Prostate gland (tissue), 2 donors: ENCODE measurements at regions not wholly inside any gene's neighbourhood (a gene's known extent, or its start where the extent isn't known, plus 50 kb on each side); places are given as distances from the start of the nearest gene placed in this dataset.

Experiments used
- CTCF ChIP-seq, 4 experiments: fragments of 200-600 bp in 2 of 4; fragments of 450-650 bp in 2 of 4; sonication (generic) in 2 of 4; IDR thresholded peaks; 1 replicate in 3 of 4; 2 replicates in 1 of 4; pipeline ENCODE4 v1.5.1; 2016 to 2019; ENCODE audit warnings: antibody characterized with exemption in 4 of 4, mild to moderate bottlenecking in 2 of 4, moderate library complexity in 2 of 4
- POLR2AphosphoS5 ChIP-seq: sonication (generic); formaldehyde crosslinking; IDR thresholded peaks from one replicate; pipeline ENCODE4 v1.6.1; 2017; ENCODE audit warnings: antibody characterized with exemption

- TF ChIP-seq CTCF (IDR thresholded peaks at IDR 0.05) (no peak), POLR2AphosphoS5 (no peak)
Measured at GRCh38 chr13:47330031-47330430, 433.2 kb upstream of the HTR2A start.
